K562 (cell line): ENCODE measurements at regions not wholly inside any gene's neighbourhood (a gene's known extent, or its start where the extent isn't known, plus 50 kb on each side); places are given as distances from the start of the nearest gene placed in this dataset.

Experiments
- ATAC-seq: fragments of 200-7000 bp; cut with Tn5 transposase; 3 replicates; pipeline ENCODE4 v1.9.1; 2020; ENCODE audit warnings: moderate library complexity
- BruUV-seq: library from RNA; stranded (reverse); fragments of 400-500 nt; replicated peaks from 2 replicates; lab custom pipeline; 2021; lab: Mats Ljungman, UMichigan
- CTCF ChIA-PET: fragments of 300-600 bp; formaldehyde crosslinking; extraction: SDS; loops from one replicate; lab custom pipeline; 2021; ENCODE audit warnings: low intra/inter-chr PET ratio; lab: Yijun Ruan, JAX
- POLR2A ChIA-PET: fragments of 300-600, 350-650 bp; sonication (Branson Sonifier 250); formaldehyde crosslinking; extraction: SDS; loops from one replicate; lab custom pipeline; 2021; ENCODE audit warnings: antibody characterized with exemption, inconsistent platforms; lab: Yijun Ruan, JAX
- DNase-seq, 4 experiments: peaks; one replicate each; pipeline versions ENCODE4 v3.0.0 to v3.0.0-alpha.2; 2011 to 2018; ENCODE audit warnings: low spot score in 3 of 4, mixed read lengths in 3 of 4; ENCODE audit errors: extremely low read depth in 1 of 4
- FAIRE-seq: peaks from 2 replicates; lab custom pipeline; 2011; peaks lifted over from hg19 to GRCh38; lab: Jason Lieb, UNC
- H2AFZ ChIP-seq: 2 replicates; pipeline ENCODE4 v1.6.0; 2011; ENCODE audit warnings: low read depth, low read length, control low read depth, inconsistent platforms
- H3K27ac ChIP-seq: fragments of 200-600 bp; 3 replicates; pipeline ENCODE4 v1.8.0; 2011; ENCODE audit warnings: low read depth, mild to moderate bottlenecking, control low read depth, inconsistent platforms, low read length, moderate library complexity, mixed read lengths; ENCODE audit errors: extremely low read depth
- H3K27me3 ChIP-seq, 2 experiments: fragments of 300-600 bp in 1 of 2; 2 replicates in 1 of 2; 3 replicates in 1 of 2; pipeline versions ENCODE4 v1.6.0 to v1.8.0; 2011; ENCODE audit warnings: inconsistent platforms in 2 of 2, low read length in 2 of 2, mild to moderate bottlenecking in 1 of 2, mixed read lengths in 1 of 2, moderate library complexity in 1 of 2; ENCODE audit not compliant: control insufficient read depth in 2 of 2, insufficient read depth in 2 of 2
- H3K36me3 ChIP-seq: fragments of 300-600 bp; 3 replicates; pipeline ENCODE4 v1.8.0; 2011; ENCODE audit warnings: mild to moderate bottlenecking, low read length, inconsistent platforms; ENCODE audit not compliant: control insufficient read depth, insufficient read depth
- H3K4me1 ChIP-seq, 2 experiments: fragments of 200-600 bp in 1 of 2; replicated peaks in 1 of 2; 2 replicates in 1 of 2; 3 replicates in 1 of 2; pipeline versions ENCODE4 v1.5.1 to v1.8.0; 2011; ENCODE audit warnings: inconsistent platforms in 2 of 2, low read length in 2 of 2, mild to moderate bottlenecking in 1 of 2, mixed read lengths in 1 of 2, moderate library complexity in 1 of 2; ENCODE audit not compliant: control insufficient read depth in 2 of 2, insufficient read depth in 2 of 2
- H3K4me2 ChIP-seq: 2 replicates; pipeline ENCODE4 v1.6.1; 2011; ENCODE audit warnings: low read length, control low read depth, inconsistent platforms, mixed read lengths; ENCODE audit not compliant: insufficient read depth
- H3K4me3 ChIP-seq: fragments of 200-600 bp; sonication (generic), shearing (Covaris generic); 2 replicates; pipeline ENCODE4 v1.5.1; 2016; ENCODE audit warnings: control low read depth, inconsistent platforms
- H3K79me2 ChIP-seq: fragments of 200-600 bp; 3 replicates; pipeline ENCODE4 v1.8.0; 2011; ENCODE audit warnings: low read length, inconsistent platforms; ENCODE audit not compliant: control insufficient read depth, insufficient read depth
- H3K9ac ChIP-seq, 2 experiments: 2 replicates each; pipeline versions ENCODE4 v1.6.0 to v1.6.1; 2011; ENCODE audit warnings: low read depth in 2 of 2, low read length in 2 of 2, control low read depth in 1 of 2, inconsistent platforms in 1 of 2, mild to moderate bottlenecking in 1 of 2, mixed read lengths in 1 of 2; ENCODE audit not compliant: insufficient read depth in 1 of 2
- H3K9me1 ChIP-seq: one replicate; pipeline ENCODE4 v1.6.0; 2011; ENCODE audit warnings: inconsistent platforms, mild to moderate bottlenecking, low read length, moderate library complexity; ENCODE audit not compliant: control insufficient read depth, insufficient read depth
- H3K9me3 ChIP-seq: replicated peaks from 2 replicates; pipeline ENCODE4 v1.5.1; 2011; ENCODE audit warnings: low read depth, low read length, inconsistent platforms; ENCODE audit not compliant: control insufficient read depth, insufficient read depth
- H4K20me1 ChIP-seq: replicated peaks from 2 replicates; pipeline ENCODE4 v1.6.1; 2011; ENCODE audit warnings: low read length, inconsistent platforms, mixed read lengths; ENCODE audit not compliant: control insufficient read depth, insufficient read depth
- ELF2 ChIP-seq: fragments of 250-450 bp; sonication (Bioruptor Pico); IDR thresholded peaks from 2 replicates; pipeline ENCODE4 v1.5.0; 2021; ENCODE audit warnings: mild to moderate bottlenecking
- FOXM1 ChIP-seq, 2 experiments: fragments of 450-650 bp in 1 of 2; sonication (generic) in 1 of 2; formaldehyde crosslinking in 1 of 2; IDR thresholded peaks; 2 replicates each; pipeline versions ENCODE4 v1.6.1 to v1.9.0; 2017 to 2022; ENCODE audit warnings: low read depth in 2 of 2, mild to moderate bottlenecking in 2 of 2, missing genetic modification reagents in 1 of 2, moderate library complexity in 1 of 2
- KLF10 ChIP-seq: fragments of 250-450 bp; sonication (Bioruptor Pico); IDR thresholded peaks from 2 replicates; pipeline ENCODE4 v1.6.1; 2021; ENCODE audit warnings: matching md5 sums
- MTA2 ChIP-seq: fragments of 450-650 bp; IDR thresholded peaks from 2 replicates; pipeline ENCODE4 v1.6.1; 2016; ENCODE audit warnings: low read depth
- NCOA1 ChIP-seq: fragments of 450-650 bp; IDR thresholded peaks from 2 replicates; pipeline ENCODE4 v1.6.1; 2016; ENCODE audit warnings: low read depth
- TBL1XR1 ChIP-seq, 2 experiments: IDR thresholded peaks; 2 replicates each; pipeline ENCODE4 v1.6.1; 2012; ENCODE audit warnings: improper control_type of control experiment in 2 of 2, low read length in 2 of 2, mild to moderate bottlenecking in 1 of 2
- TCF7 ChIP-seq: sonication (generic); IDR thresholded peaks from 2 replicates; pipeline ENCODE4 v1.6.1; 2016; ENCODE audit warnings: antibody characterized with exemption, borderline replicate concordance
- ZEB2 ChIP-seq: fragments of 450-650 bp; IDR thresholded peaks from 2 replicates; pipeline ENCODE4 v1.6.1; 2016
- ZFPM2 ChIP-seq: fragments of 250-450 bp; sonication (Bioruptor Pico); IDR thresholded peaks from 2 replicates; pipeline ENCODE4 v1.5.1; 2022; ENCODE audit warnings: mild to moderate bottlenecking
- ZNF217 ChIP-seq: sonication (generic); formaldehyde crosslinking; IDR thresholded peaks from 2 replicates; pipeline ENCODE4 v1.8.0; 2022; ENCODE audit warnings: mild to moderate bottlenecking, missing genetic modification reagents
- ZNF77 ChIP-seq: fragments of 250-450 bp; sonication (Bioruptor Pico); IDR thresholded peaks from 2 replicates; pipeline ENCODE4 v1.5.0; 2020
- WGBS: fragments of 100-300 bp; shearing (Covaris generic); methylation state at CpG from one replicate; pipeline ENCODE4 v1.1.6; 2016; ENCODE audit warnings: low coverage, mixed read lengths; ENCODE audit not compliant: insufficient coverage; ENCODE audit errors: missing lambda C conversion rate; 5-methylcytosine and 5-hydroxymethylcytosine counted together
- in situ Hi-C: fragments of 300-500 bp; cut with MboI; formaldehyde crosslinking; loops from 4 replicates; pipeline ENCODE4 v1.15.0; 2018; ENCODE audit warnings: inconsistent platforms, mixed read lengths
- intact Hi-C: fragments of 100-400 bp; cut with micrococcal nuclease; formaldehyde crosslinking; loops from 2 replicates; pipeline ENCODE4 v1.14.2; 2022
- TF ChIP-seq, protein P1 (sequence below): conservative IDR thresholded peaks from 2 replicates; pipeline ENCODE4 v1.6.1; 2011; ENCODE audit warnings: low read depth, mild to moderate bottlenecking, low read length; ENCODE audit not compliant: control insufficient read depth
- TF ChIP-seq, protein P2 (sequence below), 2 experiments: fragments of 450-650 bp in 1 of 2; sonication (generic) in 1 of 2; formaldehyde crosslinking; conservative IDR thresholded peaks; 2 replicates each; pipeline versions ENCODE4 v1.4.0 to v1.8.1; 2020 to 2022; ENCODE audit warnings: mild to moderate bottlenecking in 1 of 2, missing genetic modification reagents in 1 of 2
- TF ChIP-seq, protein P3 (sequence below): fragments of 250-450 bp; sonication (Bioruptor Pico); IDR thresholded peaks from 2 replicates; pipeline ENCODE4 v1.5.1; 2021; ENCODE audit warnings: mild to moderate bottlenecking
- TF ChIP-seq, protein P4 (sequence below): fragments of 250-450 bp; sonication (Bioruptor Pico); IDR thresholded peaks from 2 replicates; pipeline ENCODE4 v1.4.0; 2020; ENCODE audit warnings: borderline replicate concordance

DNA sequence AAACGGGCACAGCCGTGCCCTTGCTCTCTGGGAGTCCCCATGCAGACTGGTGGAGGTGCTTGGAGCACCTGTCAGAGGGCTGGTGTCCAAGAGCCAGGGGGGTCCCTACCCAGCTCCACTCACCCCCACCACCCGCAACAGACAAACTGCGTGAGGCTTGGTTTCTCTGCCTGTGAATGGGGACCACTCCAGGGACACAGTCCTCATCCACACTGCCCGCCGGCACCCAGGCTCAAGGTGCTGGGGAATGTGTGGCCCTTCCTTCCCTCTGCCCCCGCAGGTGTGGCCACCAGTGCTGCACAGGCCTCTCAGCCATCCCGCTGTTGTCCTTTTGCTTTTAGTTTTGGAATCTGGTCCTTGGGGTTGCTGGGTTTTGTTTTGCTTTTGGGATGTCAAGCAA lies 136.5 kb upstream of the ZNF236 start:
- DNase-seq, result no peak
- Histone ChIP-seq H3K4me3 (no peak overlapping the region), H4K20me1 (no peaks in the 10 kb centered on the region), H3K4me1 (no peaks in the 10 kb centered on the region; a peak in 1 of 5 replicates), H3K9me1 (no peaks in the 10 kb centered on the region), H2AFZ (no peak overlapping the region), H3K9me3 (no peaks in the 10 kb centered on the region), H3K4me2 (no peak overlapping the region), H3K79me2 (no peaks in the 10 kb centered on the region), H3K27me3 (peaks cover 0 to 48% of the 10 kb centered on the region in 2 experiments; a peak in 3 of 5 replicates), H3K27ac (no peak overlapping the region), H3K9ac (no peak overlapping the region), H3K36me3 (no peaks in the 10 kb centered on the region)
- no peak for ATAC-seq
- intact Hi-C loops, result loop anchor here (5.0 kb wide), 1 partner anchor 289 kb away; no protein-coding TSS in a partner anchor
- 0% methylated on average over 4 of the region's 8 CpGs for whole genome bisulfite sequencing
- no peak for FAIRE-seq
- in situ Hi-C loops, result no loop called here
- BruUV-seq, result no TSS peak
- TF ChIP-seq, protein P1, sequence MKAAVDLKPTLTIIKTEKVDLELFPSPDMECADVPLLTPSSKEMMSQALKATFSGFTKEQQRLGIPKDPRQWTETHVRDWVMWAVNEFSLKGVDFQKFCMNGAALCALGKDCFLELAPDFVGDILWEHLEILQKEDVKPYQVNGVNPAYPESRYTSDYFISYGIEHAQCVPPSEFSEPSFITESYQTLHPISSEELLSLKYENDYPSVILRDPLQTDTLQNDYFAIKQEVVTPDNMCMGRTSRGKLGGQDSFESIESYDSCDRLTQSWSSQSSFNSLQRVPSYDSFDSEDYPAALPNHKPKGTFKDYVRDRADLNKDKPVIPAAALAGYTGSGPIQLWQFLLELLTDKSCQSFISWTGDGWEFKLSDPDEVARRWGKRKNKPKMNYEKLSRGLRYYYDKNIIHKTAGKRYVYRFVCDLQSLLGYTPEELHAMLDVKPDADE, result no peak
- TF ChIP-seq FOXM1 (IDR thresholded peaks at IDR 0.05; ENCODE audit: low read depth) (no peak), FOXM1 (CRISPR knock-in tag; IDR thresholded peaks at IDR 0.05; ENCODE audit: low read depth) (no peak), TCF7 (no peak), ZNF217 (CRISPR knock-in tag) (no peak), TBL1XR1 (IDR thresholded peaks at IDR 0.05; ENCODE audit: low read length in 2 of 2) (no peak), ZNF77 (CRISPR knock-in tag) (no peak), NCOA1 (no peak), ZFPM2 (CRISPR knock-in tag) (no peak), MTA2 (no peak), KLF10 (no peak), ZEB2 (no peak), ELF2 (CRISPR knock-in tag) (no peak)
- TF ChIP-seq, protein P2, sequence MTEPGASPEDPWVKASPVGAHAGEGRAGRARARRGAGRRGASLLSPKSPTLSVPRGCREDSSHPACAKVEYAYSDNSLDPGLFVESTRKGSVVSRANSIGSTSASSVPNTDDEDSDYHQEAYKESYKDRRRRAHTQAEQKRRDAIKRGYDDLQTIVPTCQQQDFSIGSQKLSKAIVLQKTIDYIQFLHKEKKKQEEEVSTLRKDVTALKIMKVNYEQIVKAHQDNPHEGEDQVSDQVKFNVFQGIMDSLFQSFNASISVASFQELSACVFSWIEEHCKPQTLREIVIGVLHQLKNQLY (CRISPR knock-in tag; conservative IDR thresholded peaks at IDR 0.05), result no peak
- TF ChIP-seq, protein P3, sequence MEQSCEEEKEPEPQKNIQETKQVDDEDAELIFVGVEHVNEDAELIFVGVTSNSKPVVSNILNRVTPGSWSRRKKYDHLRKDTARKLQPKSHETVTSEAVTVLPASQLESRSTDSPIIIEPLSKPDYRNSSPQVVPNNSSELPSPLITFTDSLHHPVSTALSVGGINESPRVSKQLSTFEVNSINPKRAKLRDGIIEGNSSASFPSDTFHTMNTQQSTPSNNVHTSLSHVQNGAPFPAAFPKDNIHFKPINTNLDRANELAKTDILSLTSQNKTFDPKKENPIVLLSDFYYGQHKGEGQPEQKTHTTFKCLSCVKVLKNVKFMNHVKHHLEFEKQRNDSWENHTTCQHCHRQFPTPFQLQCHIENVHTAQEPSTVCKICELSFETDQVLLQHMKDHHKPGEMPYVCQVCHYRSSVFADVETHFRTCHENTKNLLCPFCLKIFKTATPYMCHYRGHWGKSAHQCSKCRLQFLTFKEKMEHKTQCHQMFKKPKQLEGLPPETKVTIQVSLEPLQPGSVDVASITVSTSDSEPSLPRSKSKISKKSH (CRISPR knock-in tag), result no peak
- TF ChIP-seq, protein P4, sequence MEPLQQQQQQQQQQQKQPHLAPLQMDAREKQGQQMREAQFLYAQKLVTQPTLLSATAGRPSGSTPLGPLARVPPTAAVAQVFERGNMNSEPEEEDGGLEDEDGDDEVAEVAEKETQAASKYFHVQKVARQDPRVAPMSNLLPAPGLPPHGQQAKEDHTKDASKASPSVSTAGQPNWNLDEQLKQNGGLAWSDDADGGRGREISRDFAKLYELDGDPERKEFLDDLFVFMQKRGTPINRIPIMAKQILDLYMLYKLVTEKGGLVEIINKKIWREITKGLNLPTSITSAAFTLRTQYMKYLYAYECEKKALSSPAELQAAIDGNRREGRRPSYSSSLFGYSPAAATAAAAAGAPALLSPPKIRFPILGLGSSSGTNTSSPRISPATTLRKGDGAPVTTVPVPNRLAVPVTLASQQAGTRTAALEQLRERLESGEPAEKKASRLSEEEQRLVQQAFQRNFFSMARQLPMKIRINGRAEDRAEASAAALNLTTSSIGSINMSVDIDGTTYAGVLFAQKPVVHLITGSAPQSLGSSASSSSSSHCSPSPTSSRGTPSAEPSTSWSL, result no peak
- CTCF ChIA-PET, result no interaction called here
- POLR2A ChIA-PET, result interaction anchor here (0.6 kb wide), 1 partner anchor 10 kb away, joined by 5 read pairs; no protein-coding TSS in a partner anchor
